ENCODE measurements at regions not wholly inside any gene's neighbourhood (a gene's known extent, or its start where the extent isn't known, plus 50 kb on each side); places are given as distances from the start of the nearest gene placed in this dataset.

DNA sequence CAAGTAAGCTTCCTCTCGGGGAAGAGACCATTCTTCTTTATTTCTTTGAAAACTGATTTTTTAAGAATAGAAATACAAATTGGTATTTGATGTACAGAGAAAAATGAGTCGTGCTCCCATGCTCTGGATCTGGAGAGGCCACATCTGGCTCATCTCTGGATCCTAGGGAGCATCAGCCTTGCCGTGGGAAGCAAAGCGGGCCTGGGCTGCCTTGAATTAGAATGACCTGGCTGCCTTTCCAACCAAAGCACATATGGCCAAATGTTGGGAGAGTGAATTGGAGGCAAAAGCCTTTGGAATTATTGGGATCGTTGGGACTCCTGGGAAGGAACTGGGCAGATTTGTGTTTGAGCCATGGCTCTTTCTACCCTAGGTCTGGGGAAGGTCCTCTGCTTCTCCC is 80.0 kb downstream of the SLC25A47 start:
- intact Hi-C loops (cut with micrococcal nuclease) = no loop called here
- H3K27ac Mint-ChIP-seq (ENCODE audit: low read depth, unreplicated experiment) = no peak overlapping the region
- no peak for DNase-seq (ENCODE audit: unreplicated experiment)
- H3K4me1 Mint-ChIP-seq (ENCODE audit: insufficient read depth, unreplicated experiment) = peaks cover 29% of the 10 kb centered on the region
- BruUV-seq (replicated peaks) = no TSS peak
- H3K9me3 Mint-ChIP-seq (ENCODE audit: unreplicated experiment) = no peaks in the 10 kb centered on the region
- H3K27me3 Mint-ChIP-seq (ENCODE audit: insufficient read depth, unreplicated experiment) = no peaks in the 10 kb centered on the region
- ChIA-PET POLR2A (no interaction called here), CTCF (interaction anchor here (1.2 to 2.6 kb wide), 3 partner anchors 14 to 20 kb away, joined by 4 to 17 read pairs (median 5); no protein-coding TSS in a partner anchor)
- TF ChIP-seq, protein P1, sequence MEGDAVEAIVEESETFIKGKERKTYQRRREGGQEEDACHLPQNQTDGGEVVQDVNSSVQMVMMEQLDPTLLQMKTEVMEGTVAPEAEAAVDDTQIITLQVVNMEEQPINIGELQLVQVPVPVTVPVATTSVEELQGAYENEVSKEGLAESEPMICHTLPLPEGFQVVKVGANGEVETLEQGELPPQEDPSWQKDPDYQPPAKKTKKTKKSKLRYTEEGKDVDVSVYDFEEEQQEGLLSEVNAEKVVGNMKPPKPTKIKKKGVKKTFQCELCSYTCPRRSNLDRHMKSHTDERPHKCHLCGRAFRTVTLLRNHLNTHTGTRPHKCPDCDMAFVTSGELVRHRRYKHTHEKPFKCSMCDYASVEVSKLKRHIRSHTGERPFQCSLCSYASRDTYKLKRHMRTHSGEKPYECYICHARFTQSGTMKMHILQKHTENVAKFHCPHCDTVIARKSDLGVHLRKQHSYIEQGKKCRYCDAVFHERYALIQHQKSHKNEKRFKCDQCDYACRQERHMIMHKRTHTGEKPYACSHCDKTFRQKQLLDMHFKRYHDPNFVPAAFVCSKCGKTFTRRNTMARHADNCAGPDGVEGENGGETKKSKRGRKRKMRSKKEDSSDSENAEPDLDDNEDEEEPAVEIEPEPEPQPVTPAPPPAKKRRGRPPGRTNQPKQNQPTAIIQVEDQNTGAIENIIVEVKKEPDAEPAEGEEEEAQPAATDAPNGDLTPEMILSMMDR (IDR thresholded peaks at IDR 0.05; ENCODE audit: unreplicated experiment) = no peak
- peaks cover 17% of the 10 kb centered on the region for H3K36me3 Mint-ChIP-seq (ENCODE audit: insufficient read depth, unreplicated experiment)
- H3K4me3 Mint-ChIP-seq (ENCODE audit: unreplicated experiment) = no peak overlapping the region

DNA sequence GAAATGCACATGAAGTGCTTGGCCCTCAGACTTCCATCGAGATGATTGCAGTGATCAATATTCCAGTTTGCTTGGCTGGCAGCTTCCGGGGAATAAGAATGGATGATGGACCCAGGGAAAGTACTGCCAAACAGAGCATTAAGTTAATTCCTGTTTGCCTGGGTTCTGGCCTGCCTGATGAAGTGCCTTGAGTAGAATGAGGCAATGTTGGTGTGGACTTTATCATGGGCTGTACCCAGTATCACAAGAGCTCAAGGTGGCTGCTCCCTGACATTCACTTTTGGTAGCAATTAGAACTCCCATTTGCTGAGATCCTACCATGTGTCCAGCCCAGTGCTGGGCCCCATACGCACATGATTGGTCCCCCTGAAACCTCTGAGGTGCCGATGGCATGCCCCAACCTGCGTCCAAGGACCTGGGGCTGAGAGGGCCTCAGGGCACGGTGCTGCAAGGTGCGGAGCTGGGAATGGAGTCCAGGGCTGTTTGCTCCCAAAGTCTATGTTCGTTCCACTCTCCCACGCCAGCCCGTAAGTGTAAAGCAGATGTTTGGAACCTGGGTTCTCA is 80.7 kb downstream of the SLC25A47 start:
- no TSS peak for BruUV-seq (replicated peaks)
- peaks cover 30% of the 10 kb centered on the region for H3K4me1 Mint-ChIP-seq (ENCODE audit: insufficient read depth, unreplicated experiment)

DNA sequence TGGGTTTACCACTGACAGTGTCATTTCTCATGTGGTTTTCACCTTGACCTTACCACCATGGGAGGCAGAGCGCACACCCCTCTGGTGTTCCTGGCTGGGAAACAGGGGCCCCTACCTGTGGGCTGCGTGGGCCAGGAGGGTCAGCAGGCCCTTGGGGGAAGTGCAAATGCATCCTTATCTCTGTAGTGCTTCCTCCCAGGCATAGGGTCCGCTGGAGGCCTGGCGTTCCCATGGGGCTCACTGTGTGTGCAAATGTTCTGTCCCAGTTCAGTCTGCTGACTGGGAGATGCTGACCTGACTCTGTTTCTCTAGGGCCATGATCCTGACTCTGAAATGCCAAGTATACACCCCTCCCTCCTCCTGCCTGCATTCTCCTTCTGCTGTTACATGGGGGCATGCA is 81.3 kb downstream of the SLC25A47 start:
- H3K4me1 Mint-ChIP-seq (ENCODE audit: insufficient read depth, unreplicated experiment) = peaks cover 30% of the 10 kb centered on the region
- no peaks in the 10 kb centered on the region for H3K27me3 Mint-ChIP-seq (ENCODE audit: insufficient read depth, unreplicated experiment)
- ChIA-PET CTCF (no interaction called here), POLR2A (no interaction called here)
- H3K27ac Mint-ChIP-seq (ENCODE audit: low read depth, unreplicated experiment) = no peak overlapping the region
- no TSS peak for BruUV-seq (replicated peaks)
- TF ChIP-seq, protein P1 (IDR thresholded peaks at IDR 0.05; ENCODE audit: unreplicated experiment) = no peak
- intact Hi-C loops (cut with micrococcal nuclease) = no loop called here
- no peak overlapping the region for H3K4me3 Mint-ChIP-seq (ENCODE audit: unreplicated experiment)
- DNase-seq (ENCODE audit: unreplicated experiment) = no peak
- peaks cover 16% of the 10 kb centered on the region for H3K36me3 Mint-ChIP-seq (ENCODE audit: insufficient read depth, unreplicated experiment)
- H3K9me3 Mint-ChIP-seq (ENCODE audit: unreplicated experiment) = no peaks in the 10 kb centered on the region

More for the DNA sequence above, 80.7 kb downstream of the SLC25A47 start:
- ChIA-PET CTCF (interaction anchor here (0.6 to 2.6 kb wide), 5 partner anchors 13 to 1276 kb away, joined by 3 to 17 read pairs (median 4); no protein-coding TSS in a partner anchor), POLR2A (interaction anchor here (0.6 kb wide), 1 partner anchor 163 kb away, joined by 3 read pairs; no protein-coding TSS in a partner anchor)
- no peaks in the 10 kb centered on the region for H3K9me3 Mint-ChIP-seq (ENCODE audit: unreplicated experiment)
- intact Hi-C loops (cut with micrococcal nuclease) = no loop called here
- H3K36me3 Mint-ChIP-seq (ENCODE audit: insufficient read depth, unreplicated experiment) = peaks cover 16% of the 10 kb centered on the region
- H3K27me3 Mint-ChIP-seq (ENCODE audit: insufficient read depth, unreplicated experiment) = no peaks in the 10 kb centered on the region
- DNase-seq (ENCODE audit: unreplicated experiment) = no peak
- TF ChIP-seq, protein P1 (IDR thresholded peaks at IDR 0.05; ENCODE audit: unreplicated experiment) = no peak
- H3K27ac Mint-ChIP-seq (ENCODE audit: low read depth, unreplicated experiment) = no peak overlapping the region
- no peak overlapping the region for H3K4me3 Mint-ChIP-seq (ENCODE audit: unreplicated experiment)

DNA sequence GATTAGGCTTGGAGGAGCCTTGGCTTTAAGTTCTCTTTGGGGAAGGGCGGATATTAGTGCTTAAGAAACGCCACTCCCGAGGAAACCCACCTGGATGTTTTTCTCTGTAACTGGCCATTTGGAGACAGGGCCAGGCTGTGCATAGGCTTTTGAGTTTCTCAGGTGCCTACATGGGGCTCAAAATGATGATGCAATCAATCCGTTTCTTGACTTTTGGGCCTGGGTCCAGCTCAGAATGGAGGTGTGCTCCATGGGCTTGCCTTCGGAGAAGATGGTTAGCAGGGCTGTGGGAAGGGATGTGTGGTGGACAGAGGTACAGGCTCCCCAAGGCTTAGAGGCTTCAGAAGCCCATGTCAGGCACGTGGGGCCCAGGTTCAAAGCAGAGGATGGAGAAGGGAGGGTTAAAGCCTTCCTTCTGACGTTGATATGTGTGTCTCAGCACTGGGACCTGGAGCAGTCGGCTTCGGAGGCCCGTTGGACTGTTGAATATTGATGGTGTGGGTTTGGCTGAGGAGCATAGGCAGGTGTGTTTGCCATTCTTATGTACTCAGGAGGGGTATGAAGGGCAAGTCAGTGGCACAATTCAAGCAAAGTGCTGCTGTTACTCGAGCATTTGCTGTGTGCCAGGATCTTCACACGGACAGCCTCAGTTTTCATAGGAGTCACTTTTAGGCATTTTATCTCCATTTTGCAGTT is 82.8 kb downstream of the SLC25A47 start:
- ChIA-PET CTCF (interaction anchor here (0.6 to 4.4 kb wide), 6 partner anchors 12 to 257 kb away, joined by 3 to 18 read pairs (median 3); no protein-coding TSS in a partner anchor), POLR2A (interaction anchor here (1.3 to 3.9 kb wide), 3 partner anchors 8 to 34 kb away, joined by 4 to 14 read pairs (median 5); no protein-coding TSS in a partner anchor)
- peak overlapping the region; percentile 79 for H3K27ac Mint-ChIP-seq (ENCODE audit: low read depth, unreplicated experiment)
- TF ChIP-seq, protein P1 (IDR thresholded peaks at IDR 0.05; ENCODE audit: unreplicated experiment) = no peak
- BruUV-seq (replicated peaks) = no TSS peak
- H3K4me1 Mint-ChIP-seq (ENCODE audit: insufficient read depth, unreplicated experiment) = peaks cover 40% of the 10 kb centered on the region
- intact Hi-C loops (cut with micrococcal nuclease) = no loop called here
- peaks cover 16% of the 10 kb centered on the region for H3K36me3 Mint-ChIP-seq (ENCODE audit: insufficient read depth, unreplicated experiment)
- DNase-seq (ENCODE audit: unreplicated experiment) = no peak
- H3K9me3 Mint-ChIP-seq (ENCODE audit: unreplicated experiment) = no peaks in the 10 kb centered on the region
- no peak overlapping the region for H3K4me3 Mint-ChIP-seq (ENCODE audit: unreplicated experiment)
- no peaks in the 10 kb centered on the region for H3K27me3 Mint-ChIP-seq (ENCODE audit: insufficient read depth, unreplicated experiment)
